Lower lobe of right lung (tissue), 2 donors: ENCODE measurements at regions not wholly inside any gene's neighbourhood (a gene's known extent, or its start where the extent isn't known, plus 50 kb on each side); places are given as distances from the start of the nearest gene placed in this dataset.

ENCODE experiments used
- ATAC-seq, 2 donors: fragments of 200-7000 bp; cut with Tn5 transposase; one replicate each; pipeline ENCODE4 v1.9.1; 2020 to 2022; ENCODE audit warnings: mild to moderate bottlenecking in 2 of 2, moderate library complexity in 2 of 2
- DNase-seq: peaks from one replicate; pipeline ENCODE4 v3.0.0-alpha.2; 2020
- H3K27ac ChIP-seq: fragments of 200-600 bp; one replicate; pipeline ENCODE4 v1.8.0; 2022
- H3K27me3 ChIP-seq: fragments of 200-600 bp; one replicate; pipeline ENCODE4 v1.8.0; 2022; ENCODE audit warnings: low read depth
- H3K36me3 ChIP-seq: fragments of 200-600 bp; one replicate; pipeline ENCODE4 v1.8.0; 2022; ENCODE audit warnings: mild to moderate bottlenecking
- H3K4me1 ChIP-seq: fragments of 200-600 bp; one replicate; pipeline ENCODE4 v1.8.0; 2022
- H3K4me3 ChIP-seq: fragments of 200-600 bp; one replicate; pipeline ENCODE4 v1.8.0; 2022; ENCODE audit warnings: mild to moderate bottlenecking
- H3K9me3 ChIP-seq: fragments of 200-600 bp; one replicate; pipeline ENCODE4 v1.8.0; 2022
- CTCF ChIP-seq: fragments of 200-600 bp; IDR thresholded peaks from one replicate; pipeline ENCODE4 v1.8.0; 2022; ENCODE audit warnings: antibody characterized with exemption, mild to moderate bottlenecking
- intact Hi-C: fragments of 100-400 bp; cut with DNase I; formaldehyde crosslinking; loops from one replicate; pipeline ENCODE4 v1.11.0; 2022
- donor health status: DM: no; HTN: yes; CAD: no; lungs with severe emphysema.

GRCh38 chr2:188676010-188676400, 298.2 kb upstream of the COL3A1 start:
- H3K27me3 ChIP-seq, result no peaks in the 10 kb centered on the region
- no peaks in the 10 kb centered on the region for H3K9me3 ChIP-seq
- no peaks in the 10 kb centered on the region for H3K36me3 ChIP-seq
- ATAC-seq (no peak), DNase-seq (no peak)
- no peaks in the 10 kb centered on the region for H3K4me1 ChIP-seq
- intact Hi-C loops, result no loop called here
- TF ChIP-seq CTCF, result no peak
- H3K27ac ChIP-seq, result no peak overlapping the region
- H3K4me3 ChIP-seq, result no peak overlapping the region

- H3K36me3 ChIP-seq, result no peaks in the 10 kb centered on the region
- no peak overlapping the region for H3K27ac ChIP-seq
- no peak overlapping the region for H3K4me3 ChIP-seq
- TF ChIP-seq CTCF, result no peak
- DNase-seq, result no peak
- no peak for ATAC-seq
- no peaks in the 10 kb centered on the region for H3K4me1 ChIP-seq
- H3K9me3 ChIP-seq, result no peaks in the 10 kb centered on the region
- intact Hi-C loops, result no loop called here
- H3K27me3 ChIP-seq, result no peaks in the 10 kb centered on the region
These were observed 297.0 kb upstream of the COL3A1 start for GRCh38 chr2:188677142-188677541.

GRCh38 chr2:188678882-188679281, 295.3 kb upstream of the COL3A1 start:
- Histone ChIP-seq H3K9me3 (no peaks in the 10 kb centered on the region), H3K27me3 (no peaks in the 10 kb centered on the region), H3K4me3 (no peak overlapping the region), H3K27ac (no peak overlapping the region), H3K4me1 (no peaks in the 10 kb centered on the region), H3K36me3 (no peaks in the 10 kb centered on the region)
- no peak for ATAC-seq
- no peak for DNase-seq
- intact Hi-C loops, result no loop called here
- TF ChIP-seq CTCF, result no peak

- DNase-seq (no peak), ATAC-seq (no peak)
- Histone ChIP-seq H3K4me3 (no peak overlapping the region), H3K4me1 (no peaks in the 10 kb centered on the region), H3K36me3 (no peaks in the 10 kb centered on the region), H3K27ac (no peak overlapping the region), H3K9me3 (no peaks in the 10 kb centered on the region), H3K27me3 (no peaks in the 10 kb centered on the region)
- intact Hi-C loops, result no loop called here
- no peak for TF ChIP-seq CTCF
These were observed 291.3 kb upstream of the COL3A1 start for GRCh38 chr2:188682838-188683237.

- no peak for TF ChIP-seq CTCF
- Histone ChIP-seq H3K4me3 (no peak overlapping the region), H3K4me1 (no peaks in the 10 kb centered on the region), H3K27me3 (no peaks in the 10 kb centered on the region), H3K27ac (no peak overlapping the region), H3K9me3 (no peaks in the 10 kb centered on the region), H3K36me3 (no peaks in the 10 kb centered on the region)
- ATAC-seq (no peak), DNase-seq (no peak)
- intact Hi-C loops, result no loop called here
These were observed 289.4 kb upstream of the COL3A1 start for GRCh38 chr2:188684795-188685194.

GRCh38 chr2:188693111-188693510, 281.1 kb upstream of the COL3A1 start:
- intact Hi-C loops, result no loop called here
- TF ChIP-seq CTCF, result no peak
- no peaks in the 10 kb centered on the region for H3K4me1 ChIP-seq
- no peaks in the 10 kb centered on the region for H3K9me3 ChIP-seq
- ATAC-seq (peak in 1 of 2 donors; percentile 17), DNase-seq (peak; percentile 35)
- no peak overlapping the region for H3K4me3 ChIP-seq
- H3K27me3 ChIP-seq, result no peaks in the 10 kb centered on the region
- no peaks in the 10 kb centered on the region for H3K36me3 ChIP-seq
- H3K27ac ChIP-seq, result no peak overlapping the region
